ENCODE measurements at regions not wholly inside any gene's neighbourhood (a gene's known extent, or its start where the extent isn't known, plus 50 kb on each side); places are given as distances from the start of the nearest gene placed in this dataset.

- TF ChIP-seq CTCF (IDR thresholded peaks at IDR 0.05): no peak
- TF ChIP-seq POLR2A (IDR thresholded peaks at IDR 0.05): no peak
These were observed 658.5 kb downstream of the AJAP1 start for GRCh38 chr1:5312862-5313261.
